B cell (primary cell): ENCODE measurements at regions not wholly inside any gene's neighbourhood (a gene's known extent, or its start where the extent isn't known, plus 50 kb on each side); places are given as distances from the start of the nearest gene placed in this dataset.

Experiments
- ATAC-seq: fragments of 200-7000 bp; cut with Tn5 transposase; one replicate; pipeline ENCODE4 v1.10.0; 2021; ENCODE audit warnings: low read depth, mild to moderate bottlenecking, moderate number of reproducible peaks, moderate library complexity
- CTCF ChIA-PET: fragments of 350-600 bp; sonication (Branson Sonifier 250); formaldehyde crosslinking; loops from one replicate; lab custom pipeline; 2021; ENCODE audit warnings: antibody characterized with exemption, inconsistent platforms; lab: Charles Lee
- POLR2A ChIA-PET: fragments of 350-600 bp; sonication (Branson Sonifier 250); formaldehyde crosslinking; loops from one replicate; lab custom pipeline; 2021; ENCODE audit warnings: antibody characterized with exemption; lab: Charles Lee
- DNase-seq: peaks from one replicate; pipeline ENCODE4 v3.0.0; 2013
- H2AFZ ChIP-seq: 2 replicates; pipeline ENCODE4 v1.6.1; 2012; ENCODE audit warnings: mild to moderate bottlenecking, low read depth, low read length; ENCODE audit not compliant: insufficient read depth, poor library complexity, severe bottlenecking
- H3K27ac ChIP-seq, 2 donors: 1 replicate in 1 of 2; 2 replicates in 1 of 2; pipeline ENCODE4 v1.5.1; 2012 to 2013; ENCODE audit warnings: low read length in 2 of 2, mild to moderate bottlenecking in 2 of 2, moderate library complexity in 1 of 2
- H3K27me3 ChIP-seq, 4 experiments: fragments of 200-600 bp in 1 of 4; sonication (generic) in 1 of 4; replicated peaks in 1 of 4; 1 replicate in 2 of 4; 2 replicates in 2 of 4; pipeline versions ENCODE4 v1.6.1 to v1.7.0; 2013 to 2016; ENCODE audit warnings: low read length in 3 of 4, mild to moderate bottlenecking in 2 of 4, mixed read lengths in 1 of 4, moderate library complexity in 1 of 4; ENCODE audit not compliant: insufficient read depth in 4 of 4, control insufficient read depth in 3 of 4; ENCODE audit errors: control extremely low read depth in 1 of 4
- H3K36me3 ChIP-seq, 2 experiments: replicated peaks in 1 of 2; 1 replicate in 1 of 2; 2 replicates in 1 of 2; pipeline versions ENCODE4 v1.6.1 to v1.7.1; 2013; ENCODE audit warnings: low read length in 1 of 2; ENCODE audit not compliant: insufficient read depth in 2 of 2, control insufficient read depth in 1 of 2; ENCODE audit errors: control extremely low read depth in 1 of 2, extremely low read depth in 1 of 2
- H3K4me1 ChIP-seq, 2 donors: fragments of 200-600 bp in 1 of 2; sonication (generic) in 1 of 2; 1 replicate in 1 of 2; 2 replicates in 1 of 2; pipeline versions ENCODE4 v1.5.1 to v1.6.1; 2013 to 2017; ENCODE audit warnings: low read length in 2 of 2; ENCODE audit not compliant: control insufficient read depth in 2 of 2, insufficient read depth in 2 of 2
- H3K4me2 ChIP-seq: replicated peaks from 2 replicates; pipeline ENCODE3; 2012; ENCODE audit warnings: mild to moderate bottlenecking, low read depth, low read length; ENCODE audit not compliant: poor library complexity, severe bottlenecking
- H3K4me3 ChIP-seq, 5 experiments: fragments of 200-600 bp in 1 of 5; sonication (generic) in 1 of 5; 1 replicate in 3 of 5; 2 replicates in 2 of 5; pipeline versions ENCODE4 v1.5.1 to v1.7.0; 2011 to 2016; ENCODE audit warnings: low read length in 4 of 5, mild to moderate bottlenecking in 4 of 5, low read depth in 2 of 5, control low read depth in 1 of 5, moderate library complexity in 1 of 5; ENCODE audit not compliant: insufficient read depth in 1 of 5; ENCODE audit errors: control extremely low read depth in 1 of 5, extremely low read depth in 1 of 5
- H3K79me2 ChIP-seq: fragments of 200-600 bp; sonication (generic); one replicate; pipeline ENCODE4 v1.6.0; 2016; ENCODE audit warnings: low read length; ENCODE audit not compliant: control insufficient read depth, insufficient read depth
- H3K9ac ChIP-seq: fragments of 200-600 bp; sonication (generic); 2 replicates; pipeline ENCODE4 v1.6.1; 2017; ENCODE audit warnings: mild to moderate bottlenecking, low read length, moderate library complexity
- H3K9me3 ChIP-seq, 3 donors: one replicate each; pipeline versions ENCODE4 v1.6.1 to v1.7.1; 2013; ENCODE audit warnings: low read length in 2 of 3; ENCODE audit not compliant: control insufficient read depth in 2 of 3, insufficient read depth in 1 of 3; ENCODE audit errors: control extremely low read depth in 1 of 3
- H4K20me1 ChIP-seq: 2 replicates; pipeline ENCODE4 v1.6.0; 2012; ENCODE audit warnings: mild to moderate bottlenecking, low read length; ENCODE audit not compliant: insufficient read depth, control insufficient read depth, poor library complexity, severe bottlenecking
- H3K27ac Mint-ChIP-seq: one replicate; pipeline ENCODE4 v1.8.0; 2021; ENCODE audit warnings: mixed read lengths
- H3K27me3 Mint-ChIP-seq: one replicate; pipeline ENCODE4 v1.8.0; 2021; ENCODE audit warnings: mixed read lengths
- H3K4me1 Mint-ChIP-seq: one replicate; pipeline ENCODE4 v1.8.0; 2021; ENCODE audit warnings: mixed read lengths
- H3K4me3 Mint-ChIP-seq: one replicate; pipeline ENCODE4 v1.8.0; 2021; ENCODE audit warnings: mixed read lengths
- H3K9me3 Mint-ChIP-seq: one replicate; pipeline ENCODE4 v1.8.0; 2022; ENCODE audit warnings: mixed read lengths; ENCODE audit not compliant: insufficient read depth
- CTCF ChIP-seq: fragments of 200-600 bp; IDR thresholded peaks from one replicate; pipeline ENCODE4 v1.8.0; 2022; ENCODE audit warnings: antibody characterized with exemption, mild to moderate bottlenecking
- EZH2 ChIP-seq: IDR thresholded peaks from 2 replicates; pipeline ENCODE4 v1.6.1; 2012; ENCODE audit warnings: borderline replicate concordance, low read depth, mild to moderate bottlenecking, moderate library complexity, low read length; ENCODE audit not compliant: insufficient read depth, poor library complexity, severe bottlenecking
- WGBS: methylation state at CpG from one replicate; pipeline ENCODE4 v1.1.5; 2013; ENCODE audit warnings: missing lambda C conversion rate; ENCODE audit not compliant: insufficient coverage; 5-methylcytosine and 5-hydroxymethylcytosine counted together
- intact Hi-C: fragments of 100-400 bp; cut with micrococcal nuclease; formaldehyde crosslinking; loops from one replicate; pipeline ENCODE4 v1.10.0; 2022

- TF ChIP-seq CTCF = no peak
- TF ChIP-seq EZH2 = no peak
- H2AFZ ChIP-seq = no peak overlapping the region
- no peak overlapping the region for H3K4me3 ChIP-seq
- CTCF ChIA-PET = no interaction called here
- H3K4me2 ChIP-seq = no peak overlapping the region
- no peak overlapping the region for H3K27ac ChIP-seq
- intact Hi-C loops = no loop called here
- H3K27me3 Mint-ChIP-seq = peaks cover 2% of the 10 kb centered on the region
- no peaks in the 10 kb centered on the region for H4K20me1 ChIP-seq
- H3K79me2 ChIP-seq = no peaks in the 10 kb centered on the region
- H3K27me3 ChIP-seq = peaks cover 0 to 5% (median 0%) of the 10 kb centered on the region in 4 experiments
- H3K9me3 ChIP-seq = no peaks in the 10 kb centered on the region
- no peak overlapping the region for H3K4me3 Mint-ChIP-seq
- H3K4me1 Mint-ChIP-seq = peaks cover 16% of the 10 kb centered on the region
- H3K9ac ChIP-seq = no peak overlapping the region
- ATAC-seq (no peak), DNase-seq (no peak)
- H3K9me3 Mint-ChIP-seq = peaks cover 2% of the 10 kb centered on the region
- POLR2A ChIA-PET = no interaction called here
- H3K36me3 ChIP-seq = no peaks in the 10 kb centered on the region
- WGBS = no CpG with 5 or more reads among the region's 3 CpGs
- peaks cover 11% of the 10 kb centered on the region in 2 donors for H3K4me1 ChIP-seq
- no peak overlapping the region for H3K27ac Mint-ChIP-seq
Measured at GRCh38 chr14:65849091-65849490, 436.6 kb downstream of the FUT8 start.

GRCh38 chr14:65849558-65849957 lies 437.0 kb downstream of the FUT8 start:
- no peak overlapping the region for H3K9ac ChIP-seq
- ChIA-PET POLR2A (no interaction called here), CTCF (no interaction called here)
- peaks cover 11% of the 10 kb centered on the region in 2 donors for H3K4me1 ChIP-seq
- Mint-ChIP-seq H3K9me3 (peaks cover 2% of the 10 kb centered on the region), H3K27ac (no peak overlapping the region), H3K4me1 (peaks cover 16% of the 10 kb centered on the region), H3K4me3 (no peak overlapping the region), H3K27me3 (no peaks in the 10 kb centered on the region)
- H2AFZ ChIP-seq = no peak overlapping the region
- no peak overlapping the region for H3K4me3 ChIP-seq
- TF ChIP-seq EZH2 (no peak), CTCF (no peak)
- intact Hi-C loops = no loop called here
- DNase-seq = no peak
- no peak overlapping the region for H3K4me2 ChIP-seq
- 75% methylated on average over 1 of the region's 2 CpGs for WGBS
- no peaks in the 10 kb centered on the region for H3K36me3 ChIP-seq
- H3K9me3 ChIP-seq = no peaks in the 10 kb centered on the region
- no peaks in the 10 kb centered on the region for H4K20me1 ChIP-seq
- no peaks in the 10 kb centered on the region for H3K79me2 ChIP-seq
- ATAC-seq = no peak
- H3K27ac ChIP-seq = no peak overlapping the region
- peaks cover 0 to 8% (median 0%) of the 10 kb centered on the region in 4 experiments for H3K27me3 ChIP-seq
